PFSK-1 (cell line): ENCODE measurements at regions not wholly inside any gene's neighbourhood (a gene's known extent, or its start where the extent isn't known, plus 50 kb on each side); places are given as distances from the start of the nearest gene placed in this dataset.

ENCODE experiments used
- FOXP2 ChIP-seq: optimal IDR thresholded peaks from 2 replicates; pipeline ENCODE3; 2011; ENCODE audit warnings: borderline replicate concordance, control low read depth, inconsistent platforms; ENCODE audit not compliant: insufficient read depth; ENCODE audit errors: extremely low read length, extremely low read depth
- POLR2AphosphoS5 ChIP-seq: IDR thresholded peaks from 2 replicates; pipeline ENCODE4 v1.6.1; 2012; ENCODE audit warnings: low read depth, mild to moderate bottlenecking, control low read depth, low read length, moderate library complexity
- SIN3A ChIP-seq: IDR thresholded peaks from 2 replicates; pipeline ENCODE4 v1.6.1; 2012; ENCODE audit warnings: mild to moderate bottlenecking, low read length, moderate library complexity, borderline replicate concordance; ENCODE audit not compliant: insufficient read depth
- TAF1 ChIP-seq: IDR thresholded peaks from 2 replicates; pipeline ENCODE4 v1.6.1; 2012; ENCODE audit warnings: low read length, control low read depth, borderline replicate concordance; ENCODE audit not compliant: insufficient read depth
- TF ChIP-seq, protein P1 (sequence below), 2 experiments: IDR thresholded peaks; 2 replicates each; pipeline versions ENCODE4 v1.6.1 to v1.8.0; 2011 to 2012; ENCODE audit warnings: low read depth in 2 of 2, low read length in 2 of 2, control low read depth in 1 of 2, inconsistent platforms in 1 of 2, mild to moderate bottlenecking in 1 of 2, moderate library complexity in 1 of 2; ENCODE audit not compliant: insufficient read depth in 1 of 2

DNA sequence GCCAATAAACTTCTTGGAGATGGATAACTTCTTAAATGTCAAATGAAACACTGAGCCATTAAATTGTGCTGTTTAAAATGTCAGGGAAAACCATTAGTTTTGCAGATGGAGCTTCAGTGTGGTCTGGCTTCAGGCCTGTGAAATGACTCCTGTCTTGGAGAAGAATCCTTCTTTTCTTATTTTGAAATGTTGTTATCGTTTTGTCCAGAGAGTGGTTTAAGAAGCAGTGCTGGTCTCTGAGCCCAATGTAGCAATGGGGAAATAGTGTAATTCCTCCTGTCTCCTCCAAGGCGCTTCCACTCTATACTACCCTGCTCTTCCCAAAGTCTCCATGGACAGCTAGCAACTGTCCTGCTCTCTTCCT is 177.6 kb downstream of the REEP3 start:
- TF ChIP-seq POLR2AphosphoS5 (no peak), TAF1 (no peak), FOXP2 (no peak), SIN3A (no peak)
- TF ChIP-seq, protein P1, sequence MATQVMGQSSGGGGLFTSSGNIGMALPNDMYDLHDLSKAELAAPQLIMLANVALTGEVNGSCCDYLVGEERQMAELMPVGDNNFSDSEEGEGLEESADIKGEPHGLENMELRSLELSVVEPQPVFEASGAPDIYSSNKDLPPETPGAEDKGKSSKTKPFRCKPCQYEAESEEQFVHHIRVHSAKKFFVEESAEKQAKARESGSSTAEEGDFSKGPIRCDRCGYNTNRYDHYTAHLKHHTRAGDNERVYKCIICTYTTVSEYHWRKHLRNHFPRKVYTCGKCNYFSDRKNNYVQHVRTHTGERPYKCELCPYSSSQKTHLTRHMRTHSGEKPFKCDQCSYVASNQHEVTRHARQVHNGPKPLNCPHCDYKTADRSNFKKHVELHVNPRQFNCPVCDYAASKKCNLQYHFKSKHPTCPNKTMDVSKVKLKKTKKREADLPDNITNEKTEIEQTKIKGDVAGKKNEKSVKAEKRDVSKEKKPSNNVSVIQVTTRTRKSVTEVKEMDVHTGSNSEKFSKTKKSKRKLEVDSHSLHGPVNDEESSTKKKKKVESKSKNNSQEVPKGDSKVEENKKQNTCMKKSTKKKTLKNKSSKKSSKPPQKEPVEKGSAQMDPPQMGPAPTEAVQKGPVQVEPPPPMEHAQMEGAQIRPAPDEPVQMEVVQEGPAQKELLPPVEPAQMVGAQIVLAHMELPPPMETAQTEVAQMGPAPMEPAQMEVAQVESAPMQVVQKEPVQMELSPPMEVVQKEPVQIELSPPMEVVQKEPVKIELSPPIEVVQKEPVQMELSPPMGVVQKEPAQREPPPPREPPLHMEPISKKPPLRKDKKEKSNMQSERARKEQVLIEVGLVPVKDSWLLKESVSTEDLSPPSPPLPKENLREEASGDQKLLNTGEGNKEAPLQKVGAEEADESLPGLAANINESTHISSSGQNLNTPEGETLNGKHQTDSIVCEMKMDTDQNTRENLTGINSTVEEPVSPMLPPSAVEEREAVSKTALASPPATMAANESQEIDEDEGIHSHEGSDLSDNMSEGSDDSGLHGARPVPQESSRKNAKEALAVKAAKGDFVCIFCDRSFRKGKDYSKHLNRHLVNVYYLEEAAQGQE (IDR thresholded peaks at IDR 0.05; ENCODE audit: insufficient read depth in 1 of 2, low read depth in 2 of 2, low read length in 2 of 2) = no peak

DNA sequence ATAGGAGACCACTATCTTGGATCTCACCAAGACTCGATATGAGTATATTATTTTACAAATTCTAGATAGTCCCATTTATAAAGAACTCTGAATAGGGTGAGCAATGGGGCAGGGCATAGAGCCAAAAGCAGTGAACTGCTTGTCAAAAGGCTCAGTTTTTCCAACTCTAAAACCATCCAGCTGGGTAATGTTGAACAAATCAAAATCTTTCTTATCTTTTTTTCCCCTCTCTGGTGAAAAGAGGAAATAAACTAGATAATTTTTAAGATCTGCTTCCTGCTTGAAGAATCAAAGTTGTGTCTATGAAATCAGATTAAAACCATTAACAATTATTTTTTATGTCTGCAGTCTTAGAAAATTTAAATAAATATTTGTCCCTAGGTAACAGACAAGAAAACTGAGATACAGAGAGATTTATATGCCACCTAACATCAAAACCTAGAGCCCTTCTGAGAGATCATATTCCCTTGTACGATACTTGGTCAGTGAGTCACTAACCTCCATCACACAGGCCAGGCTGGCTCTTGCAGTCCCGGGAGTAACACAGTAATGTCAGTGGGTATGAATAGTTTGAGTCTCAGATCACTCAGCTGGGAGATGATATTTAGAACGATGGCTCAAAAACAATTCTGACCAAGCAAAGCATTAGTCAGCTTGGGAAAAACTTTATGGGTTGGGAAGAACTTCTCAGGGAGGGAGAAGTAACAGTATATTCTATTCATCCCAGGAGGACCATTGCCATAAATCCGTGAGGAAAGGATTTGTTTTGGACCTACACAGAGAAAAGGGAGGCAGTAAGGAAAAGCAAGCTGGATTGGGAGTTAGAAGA is 178.8 kb downstream of the REEP3 start:
- no peak for TF ChIP-seq SIN3A
- no peak for TF ChIP-seq TAF1
- no peak for TF ChIP-seq FOXP2
- TF ChIP-seq, protein P1 (IDR thresholded peaks at IDR 0.05; ENCODE audit: insufficient read depth in 1 of 2, low read depth in 2 of 2, low read length in 2 of 2) = no peak
- no peak for TF ChIP-seq POLR2AphosphoS5

DNA sequence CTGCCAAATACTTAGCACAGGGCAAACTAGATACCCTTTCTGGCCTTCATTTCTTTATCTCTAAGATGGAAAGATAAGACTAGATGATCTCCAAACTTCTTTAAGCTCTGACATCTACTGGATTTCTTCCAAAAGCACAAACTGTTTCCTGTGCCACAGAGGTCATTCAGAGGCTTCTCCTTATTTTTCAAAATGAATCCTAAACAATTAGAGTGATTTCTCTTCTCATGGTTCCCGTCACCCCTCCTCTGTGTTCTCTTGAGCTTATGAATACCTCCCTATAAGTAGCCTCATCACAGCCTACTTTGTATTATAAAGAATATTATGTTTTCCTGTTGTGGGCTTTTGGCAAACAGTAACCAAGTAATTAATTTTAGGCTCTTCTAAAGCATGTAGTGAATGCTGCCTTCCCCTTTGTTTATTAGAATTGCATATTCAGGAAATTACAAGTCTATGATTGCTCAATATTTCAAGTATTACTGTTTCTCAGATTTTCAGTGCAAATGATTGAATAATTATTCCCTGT is 179.5 kb downstream of the REEP3 start:
- TF ChIP-seq TAF1 = no peak

DNA sequence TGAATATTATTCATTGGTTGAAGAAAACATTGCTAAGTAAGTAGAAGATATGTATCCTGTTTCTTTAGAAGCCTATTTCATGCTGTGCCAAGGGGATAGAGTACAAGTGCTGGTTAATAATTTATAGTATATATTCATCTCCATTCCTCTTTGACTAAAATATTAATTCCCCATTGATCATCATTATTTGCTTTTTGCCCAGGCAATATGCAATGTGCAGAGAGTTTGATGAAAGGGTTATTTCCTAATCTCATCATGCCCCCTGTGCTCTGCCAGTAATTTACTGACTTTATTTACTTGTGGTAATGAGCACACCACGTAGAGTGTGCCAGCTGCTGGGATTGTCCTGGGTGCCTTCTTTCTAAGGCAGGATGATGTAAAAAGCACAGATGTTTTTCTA is 180.9 kb downstream of the REEP3 start:
- TF ChIP-seq TAF1 (no peak), SIN3A (no peak), FOXP2 (no peak), POLR2AphosphoS5 (no peak)
- TF ChIP-seq, protein P1 (IDR thresholded peaks at IDR 0.05; ENCODE audit: insufficient read depth in 1 of 2, low read depth in 2 of 2, low read length in 2 of 2) = no peak

DNA sequence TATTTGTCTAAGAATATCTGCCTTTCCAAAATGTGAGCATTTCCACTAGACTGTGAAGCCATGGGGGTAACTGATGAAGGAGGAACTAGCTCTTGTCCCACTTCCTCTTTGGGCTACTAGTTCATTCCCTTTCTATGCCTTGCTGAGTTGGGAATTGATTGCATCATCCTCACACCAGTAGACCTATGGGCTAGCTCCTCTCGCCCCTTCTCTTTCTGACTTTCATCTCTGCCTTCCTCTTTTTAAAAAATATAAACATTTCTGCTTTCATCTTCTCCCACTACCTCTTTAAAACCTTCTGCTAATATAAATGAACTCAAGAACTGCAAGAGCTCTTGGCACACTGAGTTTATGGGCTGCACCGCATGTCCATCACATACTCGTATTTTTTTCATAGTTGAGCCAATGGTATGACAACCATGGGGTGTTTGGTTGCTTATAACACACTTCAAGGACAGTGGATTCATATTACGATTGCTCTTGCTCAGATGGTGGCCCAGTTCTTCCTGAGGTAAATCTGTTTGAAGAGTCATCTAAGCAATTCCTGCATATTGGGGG is 182.0 kb downstream of the REEP3 start:
- TF ChIP-seq POLR2AphosphoS5 (no peak), FOXP2 (no peak)

DNA sequence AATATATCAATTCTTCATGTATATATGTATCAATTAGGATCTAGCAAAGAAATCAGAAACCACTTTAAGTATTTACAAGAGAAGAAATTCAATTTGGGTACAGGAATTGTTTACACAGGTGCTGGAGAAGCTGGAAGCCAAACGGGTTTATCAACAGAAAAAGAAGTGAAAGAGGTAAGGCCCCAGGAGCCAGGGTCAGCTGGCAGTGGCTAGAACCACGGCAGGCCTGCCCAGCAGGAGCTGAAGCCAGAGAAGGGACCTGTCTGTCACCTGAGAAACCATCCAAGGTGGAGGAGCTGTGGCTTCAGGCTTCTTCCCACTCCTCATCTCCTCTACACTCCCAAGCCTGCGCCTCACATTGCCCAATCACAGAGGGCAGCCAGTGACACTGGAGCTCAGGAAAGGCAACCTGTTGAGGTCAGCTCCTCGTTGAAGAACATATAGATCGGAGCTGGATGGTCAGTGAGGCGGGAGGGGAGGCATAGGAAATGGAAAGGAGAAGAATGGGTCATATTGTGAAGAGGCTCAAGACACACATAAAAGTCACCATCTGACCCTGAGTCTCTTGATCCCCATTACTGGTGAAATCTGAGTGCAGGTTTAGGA is 182.6 kb downstream of the REEP3 start:
- TF ChIP-seq POLR2AphosphoS5 (no peak), SIN3A (no peak), TAF1 (no peak), FOXP2 (no peak)
- TF ChIP-seq, protein P1 (IDR thresholded peaks at IDR 0.05; ENCODE audit: insufficient read depth in 1 of 2, low read depth in 2 of 2, low read length in 2 of 2) = no peak
